Upper lobe of right lung (tissue), 1 donor: ENCODE measurements at regions not wholly inside any gene's neighbourhood (a gene's known extent, or its start where the extent isn't known, plus 50 kb on each side); places are given as distances from the start of the nearest gene placed in this dataset.

Experiments used
- ATAC-seq: fragments of 200-7000 bp; cut with Tn5 transposase; one replicate; pipeline ENCODE4 v1.9.1; 2020; ENCODE audit warnings: mild to moderate bottlenecking, moderate library complexity
- DNase-seq: peaks from one replicate; pipeline ENCODE4 v3.0.0-alpha.2; 2020
- H3K27ac ChIP-seq: fragments of 200-600 bp; one replicate; pipeline ENCODE4 v1.8.0; 2022
- H3K27me3 ChIP-seq: fragments of 200-600 bp; one replicate; pipeline ENCODE4 v1.8.0; 2022; ENCODE audit warnings: mild to moderate bottlenecking
- H3K36me3 ChIP-seq: fragments of 200-600 bp; one replicate; pipeline ENCODE4 v1.8.0; 2022
- H3K4me1 ChIP-seq: fragments of 200-600 bp; one replicate; pipeline ENCODE4 v1.8.0; 2022
- H3K4me3 ChIP-seq: fragments of 200-600 bp; one replicate; pipeline ENCODE4 v1.8.0; 2022; ENCODE audit warnings: mild to moderate bottlenecking
- H3K9me3 ChIP-seq: fragments of 200-600 bp; one replicate; pipeline ENCODE4 v1.8.0; 2022
- intact Hi-C: fragments of 100-400 bp; cut with DNase I; formaldehyde crosslinking; loops from one replicate; pipeline ENCODE4 v1.11.0; 2022
- TF ChIP-seq, protein P1 (sequence below): fragments of 200-600 bp; IDR thresholded peaks from one replicate; pipeline ENCODE4 v1.8.0; 2022; ENCODE audit warnings: antibody characterized with exemption
- donor health status: DM: no; HTN: yes; CAD: no; lungs with severe emphysema.

DNA sequence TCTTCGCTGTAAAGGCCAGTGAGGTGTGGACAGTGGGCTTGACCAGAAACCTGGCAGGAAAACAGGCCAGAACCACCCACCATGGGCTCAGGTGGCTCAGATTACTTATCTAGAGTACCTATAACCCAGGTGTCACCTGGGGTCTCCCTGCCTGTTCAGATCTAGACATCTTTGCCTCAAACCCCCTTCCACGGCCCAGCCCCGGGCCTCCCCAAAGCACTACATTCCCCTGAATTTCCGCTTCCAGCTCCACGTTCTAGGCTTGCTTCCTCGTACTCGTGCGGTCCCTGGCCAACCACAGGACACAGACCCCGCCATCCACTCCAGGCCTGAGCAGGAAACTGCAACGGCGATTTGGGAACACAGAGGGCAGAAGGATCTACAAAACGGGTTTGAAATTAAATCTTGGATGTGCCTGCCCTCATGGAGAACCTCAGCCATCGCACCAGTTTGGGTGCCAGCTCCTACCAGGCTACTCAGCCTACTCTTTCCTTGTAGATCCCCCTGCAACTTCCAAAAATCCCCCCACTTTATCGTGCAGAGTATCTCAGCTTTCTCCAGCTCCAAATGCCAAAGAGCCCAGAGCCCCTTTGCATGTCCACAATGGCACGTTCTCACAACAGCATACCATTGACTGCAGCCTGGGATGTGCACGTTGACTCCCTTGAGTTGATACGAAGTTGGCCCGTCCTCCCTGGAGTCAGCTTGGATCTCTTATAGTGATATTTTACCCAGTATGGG lies 62.7 kb upstream of the CACUL1 start:
- intact Hi-C loops, result no loop called here
- TF ChIP-seq, protein P1, sequence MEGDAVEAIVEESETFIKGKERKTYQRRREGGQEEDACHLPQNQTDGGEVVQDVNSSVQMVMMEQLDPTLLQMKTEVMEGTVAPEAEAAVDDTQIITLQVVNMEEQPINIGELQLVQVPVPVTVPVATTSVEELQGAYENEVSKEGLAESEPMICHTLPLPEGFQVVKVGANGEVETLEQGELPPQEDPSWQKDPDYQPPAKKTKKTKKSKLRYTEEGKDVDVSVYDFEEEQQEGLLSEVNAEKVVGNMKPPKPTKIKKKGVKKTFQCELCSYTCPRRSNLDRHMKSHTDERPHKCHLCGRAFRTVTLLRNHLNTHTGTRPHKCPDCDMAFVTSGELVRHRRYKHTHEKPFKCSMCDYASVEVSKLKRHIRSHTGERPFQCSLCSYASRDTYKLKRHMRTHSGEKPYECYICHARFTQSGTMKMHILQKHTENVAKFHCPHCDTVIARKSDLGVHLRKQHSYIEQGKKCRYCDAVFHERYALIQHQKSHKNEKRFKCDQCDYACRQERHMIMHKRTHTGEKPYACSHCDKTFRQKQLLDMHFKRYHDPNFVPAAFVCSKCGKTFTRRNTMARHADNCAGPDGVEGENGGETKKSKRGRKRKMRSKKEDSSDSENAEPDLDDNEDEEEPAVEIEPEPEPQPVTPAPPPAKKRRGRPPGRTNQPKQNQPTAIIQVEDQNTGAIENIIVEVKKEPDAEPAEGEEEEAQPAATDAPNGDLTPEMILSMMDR, result no peak
- Histone ChIP-seq H3K4me1 (no peaks in the 10 kb centered on the region), H3K36me3 (no peaks in the 10 kb centered on the region), H3K27ac (no peak overlapping the region), H3K4me3 (no peak overlapping the region), H3K9me3 (no peaks in the 10 kb centered on the region), H3K27me3 (no peaks in the 10 kb centered on the region)
- DNase-seq, result peak; percentile 43
- no peak for ATAC-seq

DNA sequence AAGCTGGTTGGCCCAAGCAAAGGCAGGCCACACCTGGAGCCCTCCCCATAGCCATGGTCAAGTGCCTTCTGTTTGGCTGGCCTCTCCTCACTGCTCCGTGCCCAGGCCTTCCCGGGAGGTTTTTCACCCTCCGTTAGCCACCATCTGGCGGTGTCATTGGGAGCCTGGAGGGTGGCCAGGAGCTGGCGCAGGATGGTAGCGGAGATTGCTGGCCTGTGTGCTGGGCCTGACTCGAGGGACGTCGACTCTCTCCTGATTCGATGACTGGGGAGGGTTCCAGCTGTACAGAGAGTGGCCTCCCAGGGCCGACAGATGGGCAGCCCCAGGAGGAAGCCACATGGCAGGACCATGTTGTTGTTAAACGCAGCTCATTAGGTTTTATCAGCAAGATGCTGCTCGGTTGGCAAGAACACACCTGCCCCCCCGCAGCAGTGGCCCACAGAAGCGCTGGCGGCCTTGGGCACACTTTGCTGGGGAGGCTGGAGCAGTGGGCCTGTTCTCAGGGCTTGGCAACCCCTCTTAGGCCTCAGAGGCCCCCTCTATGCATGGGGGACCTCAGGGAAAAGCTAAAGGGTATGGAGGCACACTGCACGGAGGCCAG lies 64.0 kb upstream of the CACUL1 start:
- no peak overlapping the region for H3K27ac ChIP-seq
- ATAC-seq (no peak), DNase-seq (peak; percentile 60)
- intact Hi-C loops, result no loop called here
- H3K4me3 ChIP-seq, result no peak overlapping the region
- no peaks in the 10 kb centered on the region for H3K36me3 ChIP-seq
- no peaks in the 10 kb centered on the region for H3K4me1 ChIP-seq
- H3K27me3 ChIP-seq, result no peaks in the 10 kb centered on the region
- TF ChIP-seq, protein P1, result no peak
- no peaks in the 10 kb centered on the region for H3K9me3 ChIP-seq

DNA sequence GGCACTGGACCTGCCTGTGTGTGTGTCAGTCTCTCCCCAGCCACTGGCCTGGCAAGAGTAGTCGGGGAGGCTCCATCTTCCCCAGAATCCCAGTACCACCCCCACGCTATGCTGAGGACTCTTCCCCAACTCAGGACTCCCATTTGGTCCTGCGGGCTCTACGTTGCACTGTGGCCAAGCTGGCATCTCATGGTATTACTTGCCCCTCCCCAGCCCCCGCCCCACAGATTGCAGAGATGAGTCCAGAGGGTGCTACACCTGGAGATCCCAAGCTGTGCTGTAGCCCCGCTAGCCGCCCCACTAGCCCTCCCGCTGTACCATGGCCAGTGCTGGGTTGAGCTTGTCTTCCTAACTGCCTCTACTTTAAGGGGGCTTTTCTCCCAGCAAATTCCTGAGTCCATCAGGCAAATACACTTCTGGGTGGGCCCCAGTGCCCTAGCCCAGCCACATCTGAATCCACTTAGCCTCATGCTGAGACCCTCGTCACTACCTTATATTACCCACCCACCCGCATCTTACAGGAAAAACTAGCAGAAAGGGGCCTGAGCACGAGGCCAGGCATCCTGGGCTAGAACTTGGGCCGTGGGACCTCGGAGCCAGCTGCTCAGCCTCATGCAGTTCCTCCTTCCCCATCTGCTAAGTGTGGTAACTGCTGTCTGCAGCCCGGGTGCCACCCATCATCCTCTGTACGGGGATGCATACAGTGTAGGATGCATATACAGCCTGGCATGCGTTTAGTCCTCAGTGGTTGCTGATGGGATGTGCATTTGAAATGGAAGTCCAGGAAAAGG lies 65.8 kb upstream of the CACUL1 start:
- DNase-seq (peak; percentile 54), ATAC-seq (peak; percentile 14)
- Histone ChIP-seq H3K36me3 (no peaks in the 10 kb centered on the region), H3K27me3 (no peaks in the 10 kb centered on the region), H3K4me1 (no peaks in the 10 kb centered on the region), H3K9me3 (no peaks in the 10 kb centered on the region), H3K27ac (no peak overlapping the region), H3K4me3 (no peak overlapping the region)
- intact Hi-C loops, result no loop called here
- TF ChIP-seq, protein P1, result no peak

DNA sequence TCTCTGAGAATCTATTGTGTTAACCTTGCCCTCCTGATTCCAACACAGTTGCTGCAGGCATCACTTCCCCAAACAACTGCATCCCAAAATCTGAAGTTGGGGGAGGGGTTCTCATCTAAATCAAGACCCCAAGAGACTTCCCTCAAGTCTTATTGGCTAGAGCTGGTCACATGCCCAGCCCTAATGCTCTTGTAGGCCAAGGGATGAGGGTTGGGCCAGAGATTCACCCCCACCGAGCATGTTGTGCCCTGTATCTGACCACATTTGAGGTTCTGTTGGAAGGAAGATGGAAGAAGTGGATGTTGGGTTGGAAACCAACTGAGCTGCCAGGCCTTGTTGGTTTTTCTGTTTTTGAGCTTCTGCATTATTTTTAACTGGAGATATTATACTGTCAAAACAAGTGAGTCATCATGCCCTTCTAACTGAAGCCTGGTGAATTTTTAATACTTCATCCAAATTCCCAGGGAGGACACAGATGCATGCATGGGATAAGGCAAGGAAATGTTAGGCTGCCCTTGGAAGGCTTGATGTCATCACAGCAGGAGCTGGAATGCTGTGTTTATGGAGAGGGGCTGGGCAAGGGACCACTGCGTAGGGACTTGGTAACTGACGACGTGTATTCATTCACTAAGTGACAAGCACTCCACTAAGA lies 68.6 kb upstream of the CACUL1 start:
- intact Hi-C loops, result no loop called here
- Histone ChIP-seq H3K27ac (no peak overlapping the region), H3K36me3 (no peaks in the 10 kb centered on the region), H3K9me3 (no peaks in the 10 kb centered on the region), H3K27me3 (no peaks in the 10 kb centered on the region), H3K4me3 (no peak overlapping the region), H3K4me1 (no peaks in the 10 kb centered on the region)
- ATAC-seq (no peak), DNase-seq (no peak)
- TF ChIP-seq, protein P1, result no peak

DNA sequence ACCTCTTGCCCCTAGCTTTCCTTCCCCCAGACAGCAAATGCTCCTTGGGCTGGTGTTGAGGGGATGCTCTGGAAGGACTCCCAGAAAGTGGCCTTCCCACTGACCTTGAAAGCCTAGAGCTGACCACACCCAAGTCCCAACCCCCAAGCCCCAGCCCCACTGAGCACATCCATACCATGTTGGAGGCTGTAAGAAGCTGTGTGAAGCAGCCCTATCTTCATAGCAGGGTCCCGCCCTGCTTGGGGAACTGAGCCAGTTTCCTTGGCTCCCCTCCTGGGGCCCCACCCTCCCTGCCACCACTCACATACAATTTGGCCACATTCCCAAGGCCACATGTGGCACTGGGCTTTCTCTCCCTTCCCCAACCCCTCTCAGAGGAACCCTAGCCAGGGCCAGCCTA lies 72.3 kb upstream of the CACUL1 start:
- DNase-seq, result no peak
- Histone ChIP-seq H3K4me1 (peaks cover 2% of the 10 kb centered on the region), H3K9me3 (no peaks in the 10 kb centered on the region), H3K27ac (no peak overlapping the region), H3K36me3 (no peaks in the 10 kb centered on the region), H3K4me3 (no peak overlapping the region), H3K27me3 (no peaks in the 10 kb centered on the region)
- intact Hi-C loops, result no loop called here
- TF ChIP-seq, protein P1, result no peak
- no peak for ATAC-seq
